CD4-positive, alpha-beta T cell (primary cell): ENCODE measurements at regions not wholly inside any gene's neighbourhood (a gene's known extent, or its start where the extent isn't known, plus 50 kb on each side); places are given as distances from the start of the nearest gene placed in this dataset.

Source experiments
- ATAC-seq: fragments of 200-7000 bp; cut with Tn5 transposase; one replicate; pipeline ENCODE4 v1.10.0; 2022; ENCODE audit warnings: mild to moderate bottlenecking; ENCODE audit not compliant: poor library complexity
- CTCF ChIA-PET: fragments of 350-600 bp; sonication (Branson Sonifier 250); formaldehyde crosslinking; loops from one replicate; lab custom pipeline; 2021; ENCODE audit warnings: antibody characterized with exemption, inconsistent platforms; lab: Charles Lee
- POLR2A ChIA-PET: fragments of 350-600 bp; sonication (Branson Sonifier 250); formaldehyde crosslinking; loops from one replicate; lab custom pipeline; 2021; ENCODE audit warnings: antibody characterized with exemption, inconsistent platforms; lab: Charles Lee
- DNase-seq, 14 experiments: peaks; one replicate each; pipeline ENCODE4 v3.0.0-alpha.2; 2013 to 2020; ENCODE audit warnings: mixed read lengths in 2 of 14
- H3K27ac ChIP-seq, 2 donors: one replicate each; pipeline versions ENCODE4 v1.5.1 to v1.7.0; 2013; ENCODE audit warnings: low read length in 2 of 2, low read depth in 1 of 2, mild to moderate bottlenecking in 1 of 2
- H3K27me3 ChIP-seq, 2 experiments: 1 replicate in 1 of 2; 2 replicates in 1 of 2; pipeline versions ENCODE4 v1.6.1 to v1.7.0; 2013; ENCODE audit warnings: low read length in 2 of 2, control low read depth in 1 of 2, mild to moderate bottlenecking in 1 of 2, moderate library complexity in 1 of 2; ENCODE audit not compliant: insufficient read depth in 2 of 2, control insufficient read depth in 1 of 2
- H3K36me3 ChIP-seq: one replicate; pipeline ENCODE4 v1.6.1; 2013; ENCODE audit warnings: low read length, control low read depth; ENCODE audit not compliant: insufficient read depth
- H3K4me1 ChIP-seq: one replicate; pipeline ENCODE4 v1.6.1; 2013; ENCODE audit warnings: low read length, control low read depth; ENCODE audit not compliant: insufficient read depth
- H3K4me3 ChIP-seq: one replicate; pipeline ENCODE4 v1.5.1; 2013; ENCODE audit warnings: mild to moderate bottlenecking, low read length, moderate library complexity
- H3K9me3 ChIP-seq, 2 experiments: 1 replicate in 1 of 2; 2 replicates in 1 of 2; pipeline versions ENCODE4 v1.6.1 to v1.7.0; 2013; ENCODE audit warnings: low read length in 2 of 2, mild to moderate bottlenecking in 2 of 2, control low read depth in 1 of 2, moderate library complexity in 1 of 2; ENCODE audit not compliant: control insufficient read depth in 1 of 2, insufficient read depth in 1 of 2
- H3K27ac Mint-ChIP-seq: one replicate; pipeline ENCODE4 v1.8.0; 2020; ENCODE audit warnings: mixed read lengths
- H3K27me3 Mint-ChIP-seq: one replicate; pipeline ENCODE4 v1.8.0; 2021; ENCODE audit warnings: mixed read lengths
- H3K36me3 Mint-ChIP-seq: one replicate; pipeline ENCODE4 v1.8.0; 2021; ENCODE audit warnings: low read depth, mixed read lengths
- H3K4me1 Mint-ChIP-seq: one replicate; pipeline ENCODE4 v1.8.0; 2021; ENCODE audit warnings: low read depth, mixed read lengths
- H3K4me3 Mint-ChIP-seq: one replicate; pipeline ENCODE4 v1.8.0; 2020; ENCODE audit warnings: mild to moderate bottlenecking, mixed read lengths
- H3K9me3 Mint-ChIP-seq: one replicate; pipeline ENCODE4 v1.8.0; 2020; ENCODE audit warnings: mixed read lengths
- CTCF ChIP-seq: fragments of 200-600 bp; IDR thresholded peaks from one replicate; pipeline ENCODE4 v1.8.0; 2022; ENCODE audit warnings: antibody characterized with exemption, mild to moderate bottlenecking
- intact Hi-C, 2 experiments: fragments of 100-400 bp; cut with DNase I in 1 of 2; cut with micrococcal nuclease in 1 of 2; formaldehyde crosslinking; loops; one replicate each; pipeline versions ENCODE4 v1.15.1 to v1.9.0; 2023 to 2025; cut with DNase I, micrococcal nuclease

- no peaks in the 10 kb centered on the region for H3K27me3 Mint-ChIP-seq
- H3K4me1 Mint-ChIP-seq: no peaks in the 10 kb centered on the region
- peaks cover 0 to 5% of the 10 kb centered on the region in 2 experiments for H3K9me3 ChIP-seq
- intact Hi-C loops: no loop called here
- DNase-seq (no peak), ATAC-seq (no peak)
- ChIA-PET CTCF (no interaction called here), POLR2A (no interaction called here)
- no peaks in the 10 kb centered on the region for H3K4me1 ChIP-seq
- H3K36me3 ChIP-seq: no peaks in the 10 kb centered on the region
- H3K27ac Mint-ChIP-seq: no peak overlapping the region
- peaks cover 9% of the 10 kb centered on the region for H3K9me3 Mint-ChIP-seq
- no peaks in the 10 kb centered on the region for H3K27me3 ChIP-seq
- H3K4me3 ChIP-seq: no peak overlapping the region
- no peak overlapping the region for H3K27ac ChIP-seq
- no peak for TF ChIP-seq CTCF
- no peak overlapping the region for H3K4me3 Mint-ChIP-seq
- H3K36me3 Mint-ChIP-seq: no peaks in the 10 kb centered on the region
Observed at GRCh38 chr9:106277966-106278365, 583.6 kb downstream of the TMEM38B start.

DNA sequence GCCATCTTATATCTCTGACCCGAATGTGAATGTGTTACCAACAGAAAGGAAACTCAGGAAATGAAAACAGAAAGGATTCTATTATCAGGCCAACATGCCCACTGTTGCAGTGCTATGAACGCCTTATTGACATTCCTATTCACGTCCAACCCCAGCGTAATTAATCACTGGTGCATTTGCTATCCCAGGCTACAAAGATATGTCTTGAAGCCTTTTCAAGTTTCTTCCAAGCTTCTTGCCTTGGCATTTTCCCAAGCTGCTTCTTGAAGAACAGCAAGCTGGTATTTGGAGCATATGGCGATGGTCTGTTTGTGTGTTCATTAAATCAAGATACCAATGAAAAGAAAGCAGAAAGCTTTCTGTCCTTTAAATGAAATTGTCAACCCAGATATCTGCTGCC, 579.2 kb upstream of the ZNF462 start:
- Mint-ChIP-seq H3K36me3 (no peaks in the 10 kb centered on the region), H3K27ac (no peak overlapping the region), H3K4me3 (no peak overlapping the region), H3K27me3 (no peaks in the 10 kb centered on the region), H3K9me3 (peaks cover 5% of the 10 kb centered on the region), H3K4me1 (no peaks in the 10 kb centered on the region)
- no peak for TF ChIP-seq CTCF
- no peak for DNase-seq
- no peaks in the 10 kb centered on the region for H3K4me1 ChIP-seq
- intact Hi-C loops: no loop called here
- H3K27me3 ChIP-seq: no peaks in the 10 kb centered on the region
- ChIA-PET CTCF (no interaction called here), POLR2A (interaction anchor here (0.5 kb wide), 1 partner anchor 1675 kb away, joined by 3 read pairs; no protein-coding TSS in a partner anchor)
- no peak for ATAC-seq
- no peak overlapping the region for H3K27ac ChIP-seq
- no peak overlapping the region for H3K4me3 ChIP-seq
- H3K36me3 ChIP-seq: no peaks in the 10 kb centered on the region
- H3K9me3 ChIP-seq: peaks cover 0 to 3% of the 10 kb centered on the region in 2 experiments

DNA sequence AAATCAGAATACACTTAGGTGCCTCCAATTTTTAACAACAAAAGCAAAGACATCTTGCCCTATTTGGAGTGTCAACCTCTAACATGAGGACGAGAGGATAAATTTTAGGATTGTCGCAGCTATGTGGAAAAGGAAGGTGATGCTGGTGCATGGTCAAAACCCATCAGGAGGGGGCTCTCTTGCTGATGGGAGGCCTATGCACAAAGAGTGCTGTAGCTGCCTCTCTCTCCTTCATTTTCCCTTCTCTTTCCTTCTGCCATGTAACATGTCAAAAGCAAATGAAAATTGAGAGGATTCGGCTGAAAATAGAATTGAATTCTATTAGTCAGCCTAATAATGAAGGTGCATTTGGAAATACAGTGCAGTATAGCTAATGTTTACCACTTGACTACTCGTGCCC, 578.7 kb upstream of the ZNF462 start:
- Histone ChIP-seq H3K4me1 (no peaks in the 10 kb centered on the region), H3K27me3 (no peaks in the 10 kb centered on the region), H3K36me3 (no peaks in the 10 kb centered on the region), H3K27ac (no peak overlapping the region), H3K9me3 (peaks cover 0 to 4% of the 10 kb centered on the region in 2 experiments), H3K4me3 (no peak overlapping the region)
- no peak for DNase-seq
- Mint-ChIP-seq H3K4me3 (no peak overlapping the region), H3K4me1 (no peaks in the 10 kb centered on the region), H3K36me3 (no peaks in the 10 kb centered on the region), H3K27ac (no peak overlapping the region), H3K9me3 (peaks cover 5% of the 10 kb centered on the region), H3K27me3 (no peaks in the 10 kb centered on the region)
- ChIA-PET CTCF (no interaction called here), POLR2A (interaction anchor here (0.5 kb wide), 1 partner anchor 1675 kb away, joined by 3 read pairs; no protein-coding TSS in a partner anchor)
- no peak for TF ChIP-seq CTCF
- intact Hi-C loops: no loop called here
- ATAC-seq: no peak
